SK-N-SH treated with all-trans-retinoic acid at 6 μM for 48 hours (cell line): ENCODE measurements at regions not wholly inside any gene's neighbourhood (a gene's known extent, or its start where the extent isn't known, plus 50 kb on each side); places are given as distances from the start of the nearest gene placed in this dataset.
A peak's percentile ranks its signal among the peaks of the same experiment; 100 is the strongest.

Experiments
- ATAC-seq: fragments of 200-7000 bp; cut with Tn5 transposase; 3 replicates; pipeline ENCODE4 v1.9.1; 2020; ENCODE audit warnings: mild to moderate bottlenecking, moderate library complexity
- ARNTL ChIP-seq: fragments of 450-650 bp; formaldehyde crosslinking; IDR thresholded peaks from 2 replicates; pipeline ENCODE4 v1.5.0; 2020; ENCODE audit warnings: low read depth, mild to moderate bottlenecking, moderate library complexity, borderline replicate concordance
- CSDC2 ChIP-seq: fragments of 250-450 bp; sonication (Bioruptor Pico); IDR thresholded peaks from 2 replicates; pipeline ENCODE4 v1.5.0; 2020; ENCODE audit warnings: mild to moderate bottlenecking, moderate library complexity
- ESRRG ChIP-seq: fragments of 250-450 bp; sonication (Bioruptor Pico); IDR thresholded peaks from 2 replicates; pipeline ENCODE4 v1.6.1; 2021; ENCODE audit warnings: mild to moderate bottlenecking
- GLIS3 ChIP-seq: fragments of 250-450 bp; sonication (Bioruptor Pico); IDR thresholded peaks from 2 replicates; pipeline ENCODE4 v1.5.0; 2020; ENCODE audit warnings: mild to moderate bottlenecking, moderate library complexity
- ISL1 ChIP-seq: fragments of 250-450 bp; sonication (Bioruptor Pico); IDR thresholded peaks from 2 replicates; pipeline ENCODE4 v2.1.2; 2022; ENCODE audit warnings: mild to moderate bottlenecking, moderate library complexity
- OSR1 ChIP-seq: fragments of 250-450 bp; sonication (Bioruptor Pico); IDR thresholded peaks from 2 replicates; pipeline ENCODE4 v1.8.0; 2022; ENCODE audit warnings: moderate library complexity, mild to moderate bottlenecking, inconsistent platforms
- PPARA ChIP-seq: fragments of 250-450 bp; sonication (Bioruptor Pico); IDR thresholded peaks from 2 replicates; pipeline ENCODE4 v1.5.0; 2020; ENCODE audit warnings: mild to moderate bottlenecking, borderline replicate concordance
- RARB ChIP-seq: fragments of 250-450 bp; sonication (Bioruptor Pico); IDR thresholded peaks from 2 replicates; pipeline ENCODE4 v1.8.0; 2021; ENCODE audit warnings: mild to moderate bottlenecking, moderate library complexity
- SNAI2 ChIP-seq: fragments of 250-450 bp; sonication (Bioruptor Pico); IDR thresholded peaks from 2 replicates; pipeline ENCODE4 v1.5.0; 2020; ENCODE audit warnings: mild to moderate bottlenecking, moderate library complexity
- TCF4 ChIP-seq: fragments of 250-450 bp; sonication (Bioruptor Pico); IDR thresholded peaks from 2 replicates; pipeline ENCODE4 v1.8.0; 2021; ENCODE audit warnings: mild to moderate bottlenecking, moderate library complexity, borderline replicate concordance
- TOX ChIP-seq: fragments of 250-450 bp; sonication (Bioruptor Pico); IDR thresholded peaks from 2 replicates; pipeline ENCODE4 v1.8.0; 2021; ENCODE audit warnings: mild to moderate bottlenecking, moderate library complexity, borderline replicate concordance
- ZC3H10 ChIP-seq: fragments of 250-450 bp; sonication (Bioruptor Pico); IDR thresholded peaks from 2 replicates; pipeline ENCODE4 v1.5.1; 2021; ENCODE audit warnings: mild to moderate bottlenecking, moderate library complexity
- ZFP30 ChIP-seq: fragments of 450-650 bp; formaldehyde crosslinking; IDR thresholded peaks from 2 replicates; pipeline ENCODE4 v1.5.0; 2022; ENCODE audit warnings: mild to moderate bottlenecking, moderate library complexity
- ZNF70 ChIP-seq: fragments of 450-650 bp; formaldehyde crosslinking; IDR thresholded peaks from 2 replicates; pipeline ENCODE4 v1.5.0; 2020; ENCODE audit warnings: mild to moderate bottlenecking, moderate library complexity
- ZNF8 ChIP-seq: fragments of 450-650 bp; formaldehyde crosslinking; IDR thresholded peaks from 2 replicates; pipeline ENCODE4 v1.5.0; 2020; ENCODE audit warnings: mild to moderate bottlenecking, moderate library complexity
- TF ChIP-seq, protein P1 (sequence below): fragments of 250-450 bp; sonication (Bioruptor Pico); IDR thresholded peaks from 2 replicates; pipeline ENCODE4 v1.8.0; 2020; ENCODE audit warnings: mild to moderate bottlenecking, moderate library complexity, borderline replicate concordance
- TF ChIP-seq, protein P2 (sequence below): fragments of 250-450 bp; sonication (Bioruptor Pico); IDR thresholded peaks from 2 replicates; pipeline ENCODE4 v1.5.0; 2020; ENCODE audit warnings: mild to moderate bottlenecking, moderate library complexity
- TF ChIP-seq, protein P3 (sequence below): fragments of 250-450 bp; sonication (Bioruptor Pico); IDR thresholded peaks from 2 replicates; pipeline ENCODE4 v1.5.1; 2021; ENCODE audit warnings: mild to moderate bottlenecking, moderate library complexity

DNA sequence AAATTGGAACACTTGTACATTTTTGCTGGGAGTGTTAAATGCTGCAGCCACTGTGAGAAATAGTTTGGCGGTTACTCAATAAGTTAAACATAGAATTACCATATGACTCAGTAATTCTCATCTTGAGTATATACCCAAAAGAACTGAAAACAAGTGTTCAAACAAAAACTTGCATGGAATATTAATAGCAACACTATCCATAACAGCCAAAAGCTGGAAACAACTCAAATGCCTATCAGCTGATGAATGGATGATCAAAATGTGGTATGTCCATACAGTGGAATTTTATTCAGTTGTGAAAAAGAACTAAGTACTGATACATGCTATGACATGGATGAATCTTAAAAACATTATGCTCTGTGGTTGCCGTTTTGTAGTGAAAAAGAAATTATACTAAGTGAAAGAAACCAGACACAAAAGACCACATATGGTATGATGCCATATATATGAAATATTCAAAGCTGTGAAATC, 63.0 kb upstream of the SP4 start:
- TF ChIP-seq ZNF8 (CRISPR knock-in tag) = peak; percentile 72
- no peak for TF ChIP-seq SNAI2 (CRISPR knock-in tag)
- TF ChIP-seq ZFP30 (CRISPR knock-in tag) = no peak
- no peak for TF ChIP-seq CSDC2 (CRISPR knock-in tag)
- no peak for TF ChIP-seq ZNF70
- no peak for ATAC-seq

DNA sequence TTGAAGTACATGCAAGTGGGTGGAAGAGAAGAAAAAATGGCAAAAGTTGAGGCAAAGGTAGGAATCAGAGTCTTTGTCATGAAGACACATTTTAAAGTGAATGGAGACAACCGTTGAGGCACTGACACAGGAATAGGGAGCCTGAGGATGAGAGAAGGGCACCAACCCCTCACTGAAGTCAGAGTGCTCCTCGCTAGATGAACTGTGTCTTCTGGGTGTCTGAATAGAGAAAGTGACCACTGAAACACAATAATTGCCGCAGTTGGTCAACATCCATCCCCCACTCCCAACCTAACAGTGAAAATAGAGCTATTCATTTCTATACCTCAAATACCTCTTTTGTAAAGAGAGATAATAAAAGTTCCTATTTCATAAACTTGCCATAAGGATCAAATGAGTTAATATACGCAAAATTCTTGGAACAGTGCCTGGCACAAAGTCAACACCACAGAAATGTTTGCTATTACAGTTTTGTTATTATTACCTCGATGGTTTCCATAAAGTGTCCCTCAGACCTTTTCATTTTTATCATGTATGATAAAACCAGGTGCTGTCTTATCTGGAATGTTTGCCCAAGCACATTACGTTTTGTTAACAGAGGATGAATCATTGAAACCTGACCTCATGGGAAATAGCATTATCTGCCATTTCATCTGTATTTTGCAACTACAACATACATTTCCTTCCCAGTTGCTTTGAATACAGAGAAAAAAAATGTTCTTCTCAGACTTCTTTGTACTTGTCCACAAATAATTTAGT, 61.8 kb upstream of the SP4 start:
- no peak for ATAC-seq
- TF ChIP-seq ARNTL (CRISPR knock-in tag) = no peak

DNA sequence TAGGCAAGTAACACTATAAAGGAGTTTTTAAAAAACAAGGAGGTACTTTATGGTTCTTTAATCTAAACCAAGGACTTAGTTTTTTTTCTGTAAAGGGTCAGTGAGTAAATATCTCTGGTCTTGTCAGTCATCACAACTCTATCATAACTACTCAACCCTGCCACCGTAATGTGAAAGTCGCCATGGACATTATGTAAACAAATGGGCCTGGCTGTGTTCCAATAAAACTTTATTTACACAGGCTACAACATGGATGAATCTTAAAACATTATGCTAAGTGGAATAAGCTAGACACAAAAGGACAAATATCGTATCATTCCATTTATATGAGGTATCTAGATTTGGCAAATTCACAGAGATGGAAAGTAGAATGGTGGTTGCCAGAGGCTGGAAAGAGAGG, 60.8 kb upstream of the SP4 start:
- TF ChIP-seq OSR1 (CRISPR knock-in tag) (no peak), ZC3H10 (no peak), GLIS3 (CRISPR knock-in tag) (no peak), ZNF8 (CRISPR knock-in tag) (no peak), SNAI2 (CRISPR knock-in tag) (no peak), TOX (CRISPR knock-in tag) (no peak)
- TF ChIP-seq, protein P1, sequence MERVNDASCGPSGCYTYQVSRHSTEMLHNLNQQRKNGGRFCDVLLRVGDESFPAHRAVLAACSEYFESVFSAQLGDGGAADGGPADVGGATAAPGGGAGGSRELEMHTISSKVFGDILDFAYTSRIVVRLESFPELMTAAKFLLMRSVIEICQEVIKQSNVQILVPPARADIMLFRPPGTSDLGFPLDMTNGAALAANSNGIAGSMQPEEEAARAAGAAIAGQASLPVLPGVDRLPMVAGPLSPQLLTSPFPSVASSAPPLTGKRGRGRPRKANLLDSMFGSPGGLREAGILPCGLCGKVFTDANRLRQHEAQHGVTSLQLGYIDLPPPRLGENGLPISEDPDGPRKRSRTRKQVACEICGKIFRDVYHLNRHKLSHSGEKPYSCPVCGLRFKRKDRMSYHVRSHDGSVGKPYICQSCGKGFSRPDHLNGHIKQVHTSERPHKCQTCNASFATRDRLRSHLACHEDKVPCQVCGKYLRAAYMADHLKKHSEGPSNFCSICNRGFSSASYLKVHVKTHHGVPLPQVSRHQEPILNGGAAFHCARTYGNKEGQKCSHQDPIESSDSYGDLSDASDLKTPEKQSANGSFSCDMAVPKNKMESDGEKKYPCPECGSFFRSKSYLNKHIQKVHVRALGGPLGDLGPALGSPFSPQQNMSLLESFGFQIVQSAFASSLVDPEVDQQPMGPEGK = no peak
- TF ChIP-seq, protein P2, sequence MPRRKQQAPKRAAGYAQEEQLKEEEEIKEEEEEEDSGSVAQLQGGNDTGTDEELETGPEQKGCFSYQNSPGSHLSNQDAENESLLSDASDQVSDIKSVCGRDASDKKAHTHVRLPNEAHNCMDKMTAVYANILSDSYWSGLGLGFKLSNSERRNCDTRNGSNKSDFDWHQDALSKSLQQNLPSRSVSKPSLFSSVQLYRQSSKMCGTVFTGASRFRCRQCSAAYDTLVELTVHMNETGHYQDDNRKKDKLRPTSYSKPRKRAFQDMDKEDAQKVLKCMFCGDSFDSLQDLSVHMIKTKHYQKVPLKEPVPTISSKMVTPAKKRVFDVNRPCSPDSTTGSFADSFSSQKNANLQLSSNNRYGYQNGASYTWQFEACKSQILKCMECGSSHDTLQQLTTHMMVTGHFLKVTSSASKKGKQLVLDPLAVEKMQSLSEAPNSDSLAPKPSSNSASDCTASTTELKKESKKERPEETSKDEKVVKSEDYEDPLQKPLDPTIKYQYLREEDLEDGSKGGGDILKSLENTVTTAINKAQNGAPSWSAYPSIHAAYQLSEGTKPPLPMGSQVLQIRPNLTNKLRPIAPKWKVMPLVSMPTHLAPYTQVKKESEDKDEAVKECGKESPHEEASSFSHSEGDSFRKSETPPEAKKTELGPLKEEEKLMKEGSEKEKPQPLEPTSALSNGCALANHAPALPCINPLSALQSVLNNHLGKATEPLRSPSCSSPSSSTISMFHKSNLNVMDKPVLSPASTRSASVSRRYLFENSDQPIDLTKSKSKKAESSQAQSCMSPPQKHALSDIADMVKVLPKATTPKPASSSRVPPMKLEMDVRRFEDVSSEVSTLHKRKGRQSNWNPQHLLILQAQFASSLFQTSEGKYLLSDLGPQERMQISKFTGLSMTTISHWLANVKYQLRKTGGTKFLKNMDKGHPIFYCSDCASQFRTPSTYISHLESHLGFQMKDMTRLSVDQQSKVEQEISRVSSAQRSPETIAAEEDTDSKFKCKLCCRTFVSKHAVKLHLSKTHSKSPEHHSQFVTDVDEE = no peak
- TF ChIP-seq, all 23 proteins: peak for 0
- no peak for ATAC-seq

DNA sequence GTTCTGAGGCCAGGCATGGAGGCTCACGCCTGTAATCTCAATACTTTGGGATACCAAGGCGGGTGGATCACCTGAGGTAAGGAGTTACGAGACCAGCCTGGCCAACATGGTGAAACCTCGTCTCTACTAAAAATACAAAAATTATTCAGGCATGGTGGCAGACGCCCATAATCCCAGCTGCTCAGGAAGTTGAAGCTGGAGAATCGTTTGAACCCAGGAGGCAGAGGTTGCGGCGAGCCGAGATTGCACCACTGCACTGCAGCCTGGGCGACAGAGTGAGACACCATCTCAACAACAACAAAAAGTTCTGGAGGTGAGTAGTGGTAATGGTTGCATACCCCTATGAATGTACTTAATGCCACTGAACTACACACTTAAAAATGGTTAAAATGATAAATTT, 60.3 kb upstream of the SP4 start:
- no peak for ATAC-seq
- TF ChIP-seq ARNTL (CRISPR knock-in tag) (no peak), ZC3H10 (no peak), PPARA (CRISPR knock-in tag) (no peak), ISL1 (no peak)
- TF ChIP-seq, protein P2 = no peak

DNA sequence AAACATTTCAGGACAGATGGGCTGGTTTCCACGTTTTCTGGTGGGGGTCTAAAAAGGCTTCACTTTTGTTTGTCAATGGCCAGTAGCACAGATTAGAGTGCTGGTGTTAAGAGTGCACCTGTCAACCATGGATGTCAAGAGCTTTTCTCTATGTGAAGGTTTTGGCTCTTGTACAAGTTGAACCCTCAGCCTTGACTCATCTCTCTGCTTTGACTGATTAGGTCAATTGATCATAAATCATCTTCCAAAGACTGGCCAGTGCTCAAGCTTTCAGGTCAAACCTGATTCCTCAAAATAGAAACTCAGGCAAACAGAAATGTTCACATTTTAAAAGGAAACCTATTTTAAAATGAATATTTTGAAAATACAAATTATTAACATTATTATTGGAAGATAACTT, 59.6 kb upstream of the SP4 start:
- ATAC-seq = no peak
- no peak for TF ChIP-seq OSR1 (CRISPR knock-in tag)
- no peak for TF ChIP-seq TOX (CRISPR knock-in tag)
- TF ChIP-seq ZNF70 = no peak
- TF ChIP-seq, protein P2 = no peak
- TF ChIP-seq CSDC2 (CRISPR knock-in tag) = no peak
- no peak for TF ChIP-seq SNAI2 (CRISPR knock-in tag)
- TF ChIP-seq, protein P3, sequence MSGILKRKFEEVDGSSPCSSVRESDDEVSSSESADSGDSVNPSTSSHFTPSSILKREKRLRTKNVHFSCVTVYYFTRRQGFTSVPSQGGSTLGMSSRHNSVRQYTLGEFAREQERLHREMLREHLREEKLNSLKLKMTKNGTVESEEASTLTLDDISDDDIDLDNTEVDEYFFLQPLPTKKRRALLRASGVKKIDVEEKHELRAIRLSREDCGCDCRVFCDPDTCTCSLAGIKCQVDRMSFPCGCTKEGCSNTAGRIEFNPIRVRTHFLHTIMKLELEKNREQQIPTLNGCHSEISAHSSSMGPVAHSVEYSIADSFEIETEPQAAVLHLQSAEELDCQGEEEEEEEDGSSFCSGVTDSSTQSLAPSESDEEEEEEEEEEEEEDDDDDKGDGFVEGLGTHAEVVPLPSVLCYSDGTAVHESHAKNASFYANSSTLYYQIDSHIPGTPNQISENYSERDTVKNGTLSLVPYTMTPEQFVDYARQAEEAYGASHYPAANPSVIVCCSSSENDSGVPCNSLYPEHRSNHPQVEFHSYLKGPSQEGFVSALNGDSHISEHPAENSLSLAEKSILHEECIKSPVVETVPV (CRISPR knock-in tag) = no peak
- TF ChIP-seq RARB (CRISPR knock-in tag) = no peak
- no peak for TF ChIP-seq ZC3H10
- TF ChIP-seq ESRRG (CRISPR knock-in tag) = no peak
- no peak for TF ChIP-seq ISL1
- no peak for TF ChIP-seq TCF4 (CRISPR knock-in tag)
- no peak for TF ChIP-seq PPARA (CRISPR knock-in tag)
